HG02642 (cell line): ENCODE measurements at regions not wholly inside any gene's neighbourhood (a gene's known extent, or its start where the extent isn't known, plus 50 kb on each side); places are given as distances from the start of the nearest gene placed in this dataset.
"Not testable (repeated sequence)": the region's sequence is repeated elsewhere in the genome, so short reads cannot be mapped to it uniquely, and the experiment has no call there.

Experiments
- ATAC-seq: cut with Tn5 transposase; IDR thresholded peaks from one replicate; pipeline ENCODE4 v1.9.1; 2021; ENCODE audit warnings: mild to moderate bottlenecking; ENCODE audit not compliant: unreplicated experiment, poor library complexity

- no peak for ATAC-seq
These were observed 501.1 kb upstream of the TNP1 start for GRCh38 chr2:217360781-217361482.

GRCh38 chr2:217360111-217360510, 500.2 kb upstream of the TNP1 start:
- ATAC-seq, result no peak

GRCh38 chr2:217357886-217358620, 498.2 kb upstream of the TNP1 start:
- no peak for ATAC-seq

GRCh38 chr2:217356781-217357180, 496.9 kb upstream of the TNP1 start:
- ATAC-seq, result no peak

GRCh38 chr2:217356142-217356541, 496.3 kb upstream of the TNP1 start:
- no peak for ATAC-seq

GRCh38 chr2:217353591-217353990, 493.7 kb upstream of the TNP1 start:
- ATAC-seq, result no peak

GRCh38 chr2:217351378-217351777, 491.5 kb upstream of the TNP1 start:
- no peak for ATAC-seq

- no peak for ATAC-seq
These were observed 489.4 kb upstream of the TNP1 start for GRCh38 chr2:217349251-217349650.

- ATAC-seq, result not testable (repeated sequence)
These were observed 487.8 kb upstream of the TNP1 start for GRCh38 chr2:217347630-217348029.

GRCh38 chr2:217346043-217346442, 486.2 kb upstream of the TNP1 start:
- ATAC-seq, result not testable (repeated sequence)

GRCh38 chr2:217340899-217341298, 481.0 kb upstream of the TNP1 start:
- no peak for ATAC-seq

GRCh38 chr2:217340176-217340575, 480.3 kb upstream of the TNP1 start:
- ATAC-seq, result no peak

- no peak for ATAC-seq
These were observed 479.9 kb upstream of the TNP1 start for GRCh38 chr2:217339753-217340152.

- ATAC-seq, result no peak
These were observed 478.5 kb upstream of the TNP1 start for GRCh38 chr2:217338306-217338916.

- ATAC-seq, result no peak
These were observed 477.9 kb upstream of the TNP1 start for GRCh38 chr2:217337771-217338170.

- ATAC-seq, result no peak
These were observed 476.8 kb upstream of the TNP1 start for GRCh38 chr2:217336694-217337093.

- ATAC-seq, result no peak
These were observed 475.6 kb upstream of the TNP1 start for GRCh38 chr2:217335341-217335966.

- no peak for ATAC-seq
These were observed 474.7 kb upstream of the TNP1 start for GRCh38 chr2:217334561-217334960.

- no peak for ATAC-seq
These were observed 473.0 kb upstream of the TNP1 start for GRCh38 chr2:217332866-217333265.

- no peak for ATAC-seq
These were observed 472.5 kb upstream of the TNP1 start for GRCh38 chr2:217332417-217332791.
